ENCODE measurements at regions not wholly inside any gene's neighbourhood (a gene's known extent, or its start where the extent isn't known, plus 50 kb on each side); places are given as distances from the start of the nearest gene placed in this dataset.

DNA sequence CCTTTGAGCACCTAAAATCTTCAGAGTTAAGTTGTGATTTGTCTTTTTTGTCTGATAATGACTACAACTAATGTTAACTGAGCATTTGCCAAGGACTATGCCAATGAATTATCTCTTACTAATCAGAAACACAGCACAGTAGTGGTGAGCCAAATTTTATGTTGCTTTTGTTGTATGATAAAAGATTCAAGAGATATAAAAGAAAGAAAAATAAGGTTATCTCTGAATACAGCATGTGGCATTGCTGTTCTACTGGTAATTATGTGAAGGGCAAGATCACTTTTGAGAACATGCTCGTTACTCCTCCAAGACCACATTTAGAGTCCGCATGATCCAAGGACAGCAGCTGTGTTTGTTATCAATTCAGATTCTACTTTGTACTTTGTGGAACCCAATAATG, 133.4 kb upstream of the MYLIP start:
- DNase-seq (ENCODE audit: low read depth in 2 of 2, low spot score in 1 of 2), result no peak

DNA sequence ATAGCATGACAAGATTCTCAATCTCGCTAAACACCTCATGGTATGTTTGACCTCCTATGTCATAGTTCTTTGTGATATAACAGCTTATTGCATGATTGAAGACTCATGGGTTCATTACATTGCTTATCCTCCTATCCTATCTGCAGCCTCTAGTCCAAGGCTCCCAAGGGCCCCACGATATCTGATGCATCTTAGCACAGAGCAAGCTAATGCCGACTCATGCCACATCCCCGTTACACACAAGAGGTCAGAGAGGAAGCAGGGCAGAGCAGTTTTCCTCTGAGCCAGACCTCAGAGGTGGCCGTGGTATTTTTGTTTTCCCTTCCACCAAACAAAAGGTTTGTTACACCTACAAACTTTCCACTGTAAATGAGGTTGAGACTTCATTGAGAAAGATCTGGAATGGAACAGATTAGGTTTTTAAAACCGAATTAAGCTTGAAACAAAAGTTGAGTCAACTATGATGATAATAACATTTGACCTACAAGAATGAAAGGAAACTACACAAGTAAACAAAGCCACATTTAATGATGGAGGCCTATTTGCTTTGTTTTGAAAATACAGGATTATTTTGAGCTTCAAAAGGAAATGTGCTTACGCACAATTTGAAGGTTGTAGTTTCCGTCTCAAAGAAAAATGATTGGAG, 133.9 kb upstream of the MYLIP start:
- DNase-seq (ENCODE audit: low read depth in 2 of 2, low spot score in 1 of 2), result no peak

DNA sequence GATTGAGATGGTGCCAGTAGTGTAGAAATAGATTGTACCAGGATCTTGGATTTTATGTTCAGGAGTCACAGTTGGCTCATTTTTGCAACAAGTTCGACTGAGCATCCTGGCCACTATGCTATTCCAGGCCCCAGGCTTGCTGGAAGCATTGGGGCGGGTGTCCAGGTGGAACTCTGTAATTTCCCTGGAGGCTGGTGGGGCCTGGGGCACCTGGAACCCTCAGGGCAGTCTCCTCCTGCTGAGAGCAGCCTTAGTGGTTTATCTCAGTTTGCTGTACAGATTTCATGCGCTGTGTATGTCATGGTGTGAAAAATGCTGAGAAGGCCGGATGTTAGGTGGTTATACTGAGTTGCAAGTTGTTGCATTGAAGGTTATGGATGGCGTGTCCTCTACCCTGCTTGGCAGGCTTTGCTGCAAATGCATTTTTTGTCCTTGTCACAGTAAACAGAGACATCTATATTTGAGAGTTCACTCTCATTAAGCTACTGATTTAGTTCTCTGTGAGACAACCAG, 135.1 kb upstream of the MYLIP start:
- DNase-seq (ENCODE audit: low read depth in 2 of 2, low spot score in 1 of 2), result no peak

DNA sequence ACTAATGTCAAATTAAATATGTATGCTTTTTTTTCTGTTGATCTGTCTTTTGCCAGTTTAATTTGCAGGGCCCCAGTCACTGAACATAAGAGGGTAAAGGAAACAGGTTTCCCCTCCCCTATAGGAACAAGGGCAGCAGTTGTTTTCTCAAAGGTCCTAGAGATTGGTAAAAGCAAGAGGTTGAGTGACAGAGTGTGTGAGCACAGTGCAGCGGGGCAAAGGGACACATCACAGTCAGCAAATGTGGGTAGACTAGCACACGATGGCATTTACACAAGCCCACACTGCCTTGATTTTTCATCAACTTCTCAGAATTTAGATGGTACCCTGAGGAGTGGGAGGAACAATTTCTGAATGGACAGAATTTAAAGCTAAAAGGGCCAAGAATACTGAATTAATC, 138.7 kb upstream of the MYLIP start:
- no peak for DNase-seq (ENCODE audit: low read depth in 2 of 2, low spot score in 1 of 2)

DNA sequence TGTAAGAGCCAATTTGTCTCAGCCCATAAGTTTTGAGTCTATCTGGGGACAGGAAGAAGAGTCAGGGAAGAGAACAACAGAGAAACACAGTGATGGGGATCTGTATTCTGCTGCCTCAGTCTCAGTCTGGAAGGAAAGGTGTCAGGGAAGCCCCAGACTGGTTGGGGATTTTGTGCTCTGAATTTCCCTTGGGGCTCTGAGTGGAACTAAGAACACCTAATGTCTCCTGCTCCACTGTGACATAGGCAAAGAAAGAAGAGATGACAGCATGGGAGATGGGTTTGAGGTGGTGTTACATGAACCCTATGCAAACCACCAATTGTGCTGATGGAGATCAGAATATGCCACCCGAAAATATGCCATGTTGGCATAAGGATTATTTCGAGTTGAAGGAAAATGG, 139.5 kb upstream of the MYLIP start:
- DNase-seq (ENCODE audit: low read depth in 2 of 2, low spot score in 1 of 2), result no peak

DNA sequence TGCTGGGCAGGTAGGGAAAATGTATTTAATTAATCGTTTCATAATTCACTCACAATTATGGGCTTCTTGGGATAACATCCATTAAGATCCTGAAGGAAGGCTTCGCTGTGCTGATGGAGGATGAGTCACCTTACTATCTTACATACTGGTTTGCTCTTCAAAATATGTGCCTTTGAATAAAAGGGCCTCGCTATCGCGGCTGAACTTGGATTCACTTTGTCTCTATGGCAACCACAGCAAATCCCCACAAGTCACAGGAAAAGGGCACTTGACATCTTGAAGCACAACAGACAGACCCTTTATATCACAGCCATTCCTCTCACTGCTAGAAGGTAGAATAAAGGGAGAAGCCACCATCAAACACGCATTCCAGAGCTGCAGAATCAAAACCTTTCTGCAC, 141.3 kb upstream of the MYLIP start:
- no peak for DNase-seq (ENCODE audit: low read depth in 2 of 2, low spot score in 1 of 2)

DNA sequence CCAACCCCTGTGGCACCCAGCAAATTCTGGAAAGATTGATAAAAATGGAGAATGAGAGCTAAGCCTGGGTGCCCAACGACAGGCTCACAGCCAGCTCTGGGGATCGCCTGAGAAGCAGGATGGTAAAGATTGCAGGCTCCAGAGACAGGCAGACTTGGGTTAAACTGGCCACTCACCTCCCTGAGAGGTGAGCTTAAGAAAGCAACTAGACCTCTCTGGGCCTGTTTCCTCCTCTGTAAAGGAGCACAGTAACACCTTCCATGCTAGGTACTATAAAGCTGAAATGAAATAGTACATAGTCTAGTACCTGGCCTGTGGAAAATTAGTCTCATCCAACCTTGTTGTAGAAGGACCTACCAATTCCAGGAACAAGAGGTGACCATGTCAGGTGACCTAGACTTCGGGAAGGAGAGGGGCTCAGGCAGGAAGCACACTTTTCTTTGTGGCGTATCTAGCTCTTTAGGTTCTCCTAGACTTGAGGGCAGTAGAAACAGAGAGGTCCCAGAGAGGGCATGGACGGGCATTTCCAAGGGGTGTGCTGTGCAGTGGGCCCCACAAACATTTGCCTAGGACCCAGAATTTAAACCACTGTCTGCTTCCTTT, 142.8 kb upstream of the MYLIP start:
- no peak for DNase-seq (ENCODE audit: low read depth in 2 of 2, low spot score in 1 of 2)

DNA sequence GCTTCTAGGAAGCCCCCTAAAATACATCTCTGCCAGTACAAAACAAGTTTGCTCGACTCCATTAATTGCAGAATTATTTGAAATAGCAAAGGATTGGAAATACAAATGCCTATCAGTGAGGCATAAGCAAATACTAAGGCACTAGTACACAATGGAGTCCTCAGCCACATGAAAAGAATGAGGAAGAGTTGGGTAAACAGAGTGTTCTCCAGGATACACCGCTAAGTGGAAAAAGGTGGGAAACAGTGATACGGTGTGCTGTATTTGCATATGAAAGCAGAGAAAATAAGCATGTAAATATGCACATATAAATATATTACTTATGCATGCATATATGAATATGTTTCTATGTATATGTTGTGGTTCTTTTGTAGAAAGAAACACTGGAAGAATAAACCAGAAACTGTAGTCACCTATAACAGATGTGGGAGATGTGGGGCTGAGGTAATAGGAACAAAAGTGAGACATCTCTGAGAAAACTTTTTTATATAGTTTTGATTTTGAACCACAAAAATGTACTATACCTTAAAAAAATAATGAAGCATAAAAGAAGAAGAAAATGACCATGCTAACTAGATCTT, 143.4 kb upstream of the MYLIP start:
- DNase-seq (ENCODE audit: low read depth in 2 of 2, low spot score in 1 of 2), result no peak

DNA sequence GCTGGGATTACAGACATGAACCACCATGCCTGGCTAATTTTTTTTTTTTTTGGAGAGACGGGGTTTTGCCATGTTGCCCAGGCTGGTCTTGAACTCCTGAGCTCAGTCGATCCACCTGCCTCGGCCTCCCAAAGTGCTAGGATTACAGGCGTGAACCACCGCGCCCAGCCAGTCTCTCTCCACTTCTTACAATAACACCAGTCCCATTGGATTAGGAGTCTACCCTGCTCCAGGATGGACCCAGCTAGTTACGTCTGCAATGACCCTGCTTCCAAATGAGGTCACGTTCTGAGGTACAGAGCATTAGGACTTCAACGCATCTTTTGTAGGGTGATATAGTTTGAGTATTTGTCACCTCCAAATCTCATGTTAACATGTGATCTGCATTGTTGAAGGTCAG, 146.9 kb upstream of the MYLIP start:
- no peak for DNase-seq (ENCODE audit: low read depth in 2 of 2, low spot score in 1 of 2)

DNA sequence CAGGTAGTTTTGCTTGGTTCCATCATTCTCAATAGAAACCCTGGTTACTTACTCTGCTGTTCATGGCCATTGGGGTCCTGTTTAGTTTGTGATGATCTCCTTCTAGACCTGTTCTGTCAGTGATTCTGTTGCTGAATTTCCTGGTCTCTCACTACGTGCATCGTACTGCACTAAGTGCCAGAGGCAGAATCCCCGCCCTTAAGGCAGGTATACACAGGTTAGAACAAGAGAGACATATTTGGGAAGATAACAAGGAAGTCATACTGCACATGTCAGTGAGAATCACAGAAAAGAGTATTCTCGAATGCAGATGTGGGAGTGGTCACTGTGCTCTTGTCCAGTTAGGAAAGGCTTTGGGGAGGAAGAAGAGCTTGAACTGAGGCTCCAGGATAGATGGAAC, 148.1 kb upstream of the MYLIP start:
- DNase-seq (ENCODE audit: low read depth in 2 of 2, low spot score in 1 of 2), result no peak

DNA sequence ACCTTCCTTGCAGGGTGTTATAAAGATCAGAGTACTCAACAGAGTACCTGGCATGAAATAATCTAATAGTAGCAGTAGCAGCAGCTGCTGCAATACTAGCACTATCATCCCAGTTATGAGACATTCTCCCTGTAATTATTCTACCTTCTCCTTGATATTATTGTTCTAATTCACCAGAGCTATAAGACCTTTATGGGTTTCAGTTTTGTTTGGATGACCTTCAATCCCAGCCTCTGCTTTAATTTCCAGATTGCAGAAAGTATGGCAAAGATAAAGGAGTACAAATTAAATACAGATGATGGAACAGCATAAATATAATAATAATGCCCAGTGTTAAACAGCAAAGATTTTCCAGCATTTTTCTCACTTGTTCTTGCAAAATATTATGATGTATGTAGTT, 150.5 kb upstream of the MYLIP start:
- DNase-seq (ENCODE audit: low read depth in 2 of 2, low spot score in 1 of 2), result no peak

DNA sequence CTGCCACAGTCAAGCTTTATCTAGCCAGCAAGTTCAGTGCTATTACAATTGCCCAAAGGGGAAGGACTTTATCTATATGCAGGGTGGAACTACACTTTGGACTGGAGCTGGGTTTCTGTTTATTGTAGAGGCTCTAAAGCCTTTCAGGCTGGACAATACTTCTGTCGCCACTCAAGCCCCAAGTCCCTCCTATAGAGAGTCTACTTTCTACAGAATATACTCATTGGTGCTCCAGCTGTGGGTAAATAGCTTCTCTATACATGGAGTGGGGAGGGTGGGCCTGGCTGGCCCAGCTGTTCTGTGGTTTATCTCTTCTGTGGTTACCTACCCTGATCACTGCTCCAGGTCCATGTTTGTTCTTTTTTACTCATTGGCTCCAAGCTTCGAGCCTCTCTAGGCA, 151.8 kb upstream of the MYLIP start:
- DNase-seq (ENCODE audit: low read depth in 2 of 2, low spot score in 1 of 2), result no peak

DNA sequence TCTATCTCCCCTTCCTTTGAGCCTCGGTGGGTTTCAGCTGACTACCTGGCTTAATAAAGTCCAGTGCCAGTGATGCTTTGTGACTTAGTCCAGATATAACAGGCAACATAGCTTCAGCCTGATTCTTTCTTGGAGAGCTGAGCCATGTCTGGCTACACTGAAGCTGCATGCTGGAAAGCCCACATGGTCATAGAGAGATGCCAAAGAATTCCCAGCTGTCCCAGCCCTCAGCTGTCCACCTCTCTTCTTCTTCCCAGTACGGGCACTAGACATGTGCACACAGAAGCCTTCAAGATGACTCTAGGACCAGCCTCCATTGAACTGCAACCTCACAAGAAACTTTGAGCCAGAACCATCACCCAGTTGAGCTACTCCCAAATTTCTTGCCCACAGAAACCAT, 154.1 kb upstream of the MYLIP start:
- DNase-seq (ENCODE audit: low read depth in 2 of 2, low spot score in 1 of 2), result no peak

DNA sequence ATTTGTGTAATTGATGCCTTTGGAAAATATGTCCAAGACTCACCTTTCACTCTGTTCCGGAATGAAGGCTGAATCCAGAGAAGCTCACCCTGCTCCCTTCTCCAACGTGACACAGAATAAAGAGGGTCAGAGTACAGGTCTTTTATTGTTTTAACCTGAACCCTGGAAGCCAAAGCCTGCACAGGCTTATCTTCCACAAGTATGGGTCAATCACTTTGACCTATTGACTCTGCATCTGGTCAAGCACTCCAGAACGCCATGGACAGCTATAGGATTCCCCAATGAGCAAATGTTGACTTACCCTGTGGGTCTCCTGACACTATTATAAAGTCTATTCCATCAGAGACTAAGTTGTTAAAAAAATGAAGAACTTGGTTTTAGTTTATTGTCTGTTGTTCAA, 158.4 kb upstream of the MYLIP start:
- no peak for DNase-seq (ENCODE audit: low read depth in 2 of 2, low spot score in 1 of 2)

DNA sequence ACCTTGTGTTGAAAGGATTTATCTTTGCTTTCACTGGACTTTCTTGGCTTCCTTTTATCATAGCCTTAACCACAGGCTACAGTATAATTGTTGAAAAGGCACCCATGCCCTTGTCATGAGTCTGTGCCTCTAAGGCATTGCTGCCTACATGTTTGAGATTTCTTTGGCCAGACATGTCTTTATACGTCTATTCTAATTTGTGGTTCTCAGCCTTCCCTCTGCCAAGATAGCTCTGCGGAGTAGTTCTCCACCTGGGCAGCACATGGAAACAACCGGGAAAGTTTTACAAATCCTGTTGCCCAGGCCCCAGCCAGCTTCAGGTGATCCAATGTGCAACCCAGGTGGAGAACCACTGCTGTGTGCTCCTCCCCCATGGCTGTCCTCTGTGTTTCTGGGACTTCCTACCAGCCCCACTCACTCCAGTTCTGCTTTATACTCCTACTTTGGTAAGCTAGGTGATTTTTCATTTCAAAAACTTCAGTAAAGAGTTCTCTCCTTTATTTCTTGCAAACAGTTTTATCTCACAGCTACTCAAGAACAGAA, 159.6 kb upstream of the MYLIP start:
- DNase-seq (ENCODE audit: low read depth in 2 of 2, low spot score in 1 of 2), result no peak

DNA sequence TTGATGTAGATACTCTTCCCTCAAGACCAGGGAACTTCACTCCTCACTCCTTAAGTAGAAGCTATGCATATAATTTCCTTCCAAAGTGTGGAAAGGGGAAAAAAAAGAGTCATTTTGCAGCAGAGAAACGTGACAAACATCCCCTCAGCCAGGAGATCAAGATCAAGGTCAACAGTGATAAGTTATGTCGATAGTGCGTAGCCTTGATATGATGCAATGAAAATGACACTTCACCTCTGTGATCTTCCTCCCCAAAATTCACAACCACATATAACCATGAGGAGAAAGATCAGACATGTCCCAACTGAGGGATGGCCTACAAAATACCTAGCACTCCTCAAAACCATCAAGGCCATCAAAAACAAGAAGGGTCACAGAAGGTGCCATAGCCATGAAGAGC, 160.4 kb upstream of the MYLIP start:
- no peak for DNase-seq (ENCODE audit: low read depth in 2 of 2, low spot score in 1 of 2)

DNA sequence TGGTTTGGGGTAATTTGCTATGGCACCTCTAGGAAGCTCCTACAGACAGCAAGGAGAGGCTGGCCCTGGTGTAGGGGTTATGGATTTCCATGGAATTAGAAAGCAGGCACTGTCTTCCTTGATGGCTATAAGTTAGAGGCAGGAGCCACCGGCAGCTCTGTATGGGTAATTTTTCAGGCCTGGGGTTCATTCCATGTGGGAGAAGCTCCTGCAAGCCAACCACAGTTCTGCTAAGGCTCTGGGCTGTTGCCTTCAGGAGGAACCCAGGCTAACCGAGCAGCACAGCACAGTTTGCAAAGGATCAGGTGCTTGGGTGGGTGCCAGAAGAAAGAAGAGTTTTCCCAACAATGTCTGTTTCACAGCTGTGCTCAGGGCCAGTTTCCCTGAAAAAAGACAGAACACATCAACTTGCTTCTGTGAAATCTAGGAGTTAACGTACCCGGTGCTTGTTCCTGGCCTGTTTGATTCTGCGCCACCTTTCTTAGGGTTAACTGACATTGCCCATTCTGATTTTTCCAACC, 162.8 kb upstream of the MYLIP start:
- no peak for DNase-seq (ENCODE audit: low read depth in 2 of 2, low spot score in 1 of 2)

DNA sequence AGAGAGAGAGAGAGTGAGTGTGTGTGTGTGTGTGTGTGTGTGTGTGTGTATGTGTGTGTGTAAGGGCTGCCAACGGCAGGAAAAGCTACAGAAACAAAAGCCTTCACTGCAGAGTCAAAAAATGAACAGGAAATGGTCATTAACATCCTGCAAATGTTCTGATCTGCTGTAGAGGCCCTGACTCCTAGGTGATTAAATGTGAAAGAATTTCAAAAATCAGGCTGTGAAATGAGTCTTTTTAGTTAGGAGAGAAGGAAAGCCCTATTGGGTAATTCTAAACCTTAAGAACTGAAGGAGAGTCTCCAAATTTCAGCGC, 166.5 kb upstream of the MYLIP start:
- DNase-seq (ENCODE audit: low read depth in 2 of 2, low spot score in 1 of 2), result no peak

DNA sequence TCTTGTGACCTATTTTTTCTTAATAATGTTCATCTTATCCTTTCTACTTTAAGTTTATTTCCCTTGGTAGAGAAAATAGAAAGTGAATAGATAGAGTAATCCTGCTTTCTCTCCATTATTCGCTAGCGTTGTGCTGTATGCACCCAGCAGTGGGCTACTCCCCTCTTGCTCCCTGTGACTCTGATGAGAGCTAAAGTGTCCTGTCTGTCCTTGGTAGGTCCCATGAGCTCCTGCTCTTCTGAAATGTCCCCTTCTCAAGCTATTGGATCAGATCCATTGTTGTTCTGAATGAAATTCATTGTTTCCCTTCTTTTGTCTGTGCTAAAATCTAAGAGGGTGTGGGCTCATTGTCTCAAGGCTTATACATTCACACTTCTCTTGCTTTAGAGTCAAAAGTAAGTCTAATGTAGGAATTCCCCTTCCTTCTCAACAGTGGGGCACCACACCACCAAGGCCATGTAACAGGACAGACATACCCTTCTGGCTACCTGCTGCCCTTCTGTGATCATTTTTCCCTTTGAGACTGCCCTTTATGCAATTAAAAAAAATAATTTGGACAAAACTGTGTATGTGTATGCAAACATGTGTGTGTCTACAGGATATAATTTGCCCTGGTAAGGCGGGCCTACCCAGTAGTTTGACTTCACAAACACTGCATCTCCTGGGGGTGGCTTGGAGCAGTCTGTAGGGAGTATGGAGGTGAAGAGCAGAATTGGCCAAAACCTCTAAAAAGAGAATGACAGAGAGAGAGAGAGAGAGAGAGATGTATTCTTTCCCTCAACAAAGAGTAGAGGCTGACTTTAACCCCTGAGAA, 167.0 kb upstream of the MYLIP start:
- DNase-seq (ENCODE audit: low read depth in 2 of 2, low spot score in 1 of 2), result no peak

DNA sequence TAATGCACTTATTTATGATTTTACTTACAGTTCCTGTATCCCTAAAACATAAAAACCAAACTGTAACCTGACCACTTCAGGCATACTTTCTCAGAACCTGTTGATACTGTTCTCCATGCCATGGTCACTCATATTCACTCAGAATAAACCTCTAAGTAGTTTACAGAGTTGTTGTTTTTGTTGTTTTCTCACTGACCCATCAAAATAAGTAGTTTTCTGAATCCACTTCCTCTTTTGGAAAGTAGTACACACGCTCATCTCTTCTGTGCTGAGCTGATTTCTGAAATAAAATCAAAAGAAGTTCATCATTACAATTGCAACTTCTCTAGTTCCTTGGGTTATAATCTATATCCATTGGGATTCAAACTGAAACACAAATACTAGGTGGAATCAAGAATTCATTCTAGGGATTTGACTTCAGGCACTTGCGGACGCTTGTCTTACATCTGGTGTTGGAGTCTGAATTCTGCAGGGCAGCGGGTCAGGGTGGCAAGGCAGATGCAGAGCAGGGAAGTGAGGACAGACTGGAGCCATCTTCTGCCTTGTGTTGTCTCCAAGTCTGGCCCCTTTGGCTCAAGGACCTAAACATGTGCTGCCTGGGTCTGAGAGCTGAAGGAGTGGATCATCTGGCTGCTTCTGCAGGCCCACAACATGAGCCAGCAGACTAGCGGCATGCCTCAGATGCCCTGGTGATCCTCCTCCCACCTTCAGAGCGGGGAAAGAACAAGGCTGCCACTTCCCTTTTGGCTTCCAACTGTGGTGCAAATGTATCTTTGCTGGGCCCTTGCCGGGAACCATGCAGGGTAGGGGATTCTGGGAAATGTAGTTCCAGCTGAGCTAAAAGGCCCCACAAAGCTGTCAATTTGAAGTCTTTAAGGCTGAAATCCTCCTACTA, 167.9 kb upstream of the MYLIP start:
- no peak for DNase-seq (ENCODE audit: low read depth in 2 of 2, low spot score in 1 of 2)
